ENCODE measurements at regions not wholly inside any gene's neighbourhood (a gene's known extent, or its start where the extent isn't known, plus 50 kb on each side); places are given as distances from the start of the nearest gene placed in this dataset.

DNA sequence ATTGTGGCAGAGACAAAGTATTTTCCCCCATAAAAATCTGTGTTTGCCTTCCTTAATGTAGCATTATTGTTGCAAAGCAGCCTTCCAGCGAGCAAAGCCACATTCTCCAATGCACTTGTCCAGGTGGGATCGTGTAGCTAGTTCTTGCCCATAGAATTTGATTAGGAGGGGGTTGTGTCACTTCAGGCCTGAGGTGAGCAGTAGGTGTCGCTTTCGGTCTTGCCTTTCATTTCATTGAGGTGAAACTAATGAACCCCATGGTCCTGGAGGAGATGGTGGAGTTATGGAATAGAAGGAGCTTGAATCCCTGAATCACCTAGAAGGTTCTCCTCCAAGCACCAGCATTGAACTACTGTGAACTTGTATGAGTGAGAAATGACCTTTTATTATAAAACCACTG lies 318.9 kb upstream of the PBX1 start:
- intact Hi-C loops (cut with micrococcal nuclease): loop anchor here (1.0 kb wide), 1 partner anchor 547 kb away; no protein-coding TSS in a partner anchor
- no peak for FAIRE-seq
- no peaks in the 10 kb centered on the region for H3K9me3 ChIP-seq (replicated peaks; ENCODE audit: control insufficient read depth, insufficient read depth, low read length)
- no peaks in the 10 kb centered on the region for H4K20me1 ChIP-seq (replicated peaks; ENCODE audit: control insufficient read depth, extremely low read depth, insufficient read depth, low read length)
- H2AFZ ChIP-seq (ENCODE audit: low read depth, low read length): no peak overlapping the region
- no peak for DNase-seq (ENCODE audit: low read depth, low spot score)
- no peak overlapping the region for H3K27ac ChIP-seq (ENCODE audit: insufficient read depth, low read depth, low read length)
- H3K36me3 ChIP-seq (ENCODE audit: control insufficient read depth in 2 of 2, extremely low read depth in 1 of 2, insufficient read depth in 2 of 2, low read length in 2 of 2): no peaks in the 10 kb centered on the region
- dilution Hi-C loops (cut with MboI; ENCODE audit: extremely low pct_ligation_motif_present, low sequenced_read_pairs): no loop called here
- no peaks in the 10 kb centered on the region for H3K79me2 ChIP-seq (ENCODE audit: control insufficient read depth, insufficient read depth, low read length)
- no peaks in the 10 kb centered on the region for H3K4me1 ChIP-seq (ENCODE audit: control insufficient read depth, extremely low read depth, insufficient read depth, low read length)
- no peaks in the 10 kb centered on the region for H3K9me1 ChIP-seq (replicated peaks; ENCODE audit: control insufficient read depth, extremely low read depth, insufficient read depth, low read length)
- H3K9ac ChIP-seq (replicated peaks; ENCODE audit: extremely low read depth, insufficient read depth, low read length): no peak overlapping the region
- POLR2A ChIA-PET: no interaction called here
- no peaks in the 10 kb centered on the region for H3K27me3 ChIP-seq (ENCODE audit: control insufficient read depth in 2 of 2, insufficient read depth in 2 of 2, low read length in 2 of 2)
- no TSS peak for BruUV-seq (replicated peaks)
- no peak overlapping the region for H3K4me3 ChIP-seq (replicated peaks in 1 of 3; ENCODE audit: insufficient read depth in 1 of 3, low read depth in 1 of 3, low read length in 3 of 3)
- CTCF ChIA-PET: no interaction called here
- TF ChIP-seq MYC (IDR thresholded peaks at IDR 0.05; ENCODE audit: low read depth, low read length): no peak
- TF ChIP-seq EZH2 (IDR thresholded peaks at IDR 0.05; ENCODE audit: borderline replicate concordance, low read depth, low read length, severe bottlenecking): no peak
- no peak for TF ChIP-seq FOS (IDR thresholded peaks at IDR 0.05; ENCODE audit: borderline replicate concordance, insufficient read depth, low read length)
- H3K4me2 ChIP-seq (ENCODE audit: insufficient read depth, low read length): no peak overlapping the region

- BruUV-seq (replicated peaks): no TSS peak
- Histone ChIP-seq H3K9ac (replicated peaks; ENCODE audit: extremely low read depth, insufficient read depth, low read length) (no peak overlapping the region), H3K79me2 (ENCODE audit: control insufficient read depth, insufficient read depth, low read length) (no peaks in the 10 kb centered on the region), H3K4me2 (ENCODE audit: insufficient read depth, low read length) (no peak overlapping the region), H3K9me1 (replicated peaks; ENCODE audit: control insufficient read depth, extremely low read depth, insufficient read depth, low read length) (no peaks in the 10 kb centered on the region), H3K36me3 (ENCODE audit: control insufficient read depth in 2 of 2, extremely low read depth in 1 of 2, insufficient read depth in 2 of 2, low read length in 2 of 2) (no peaks in the 10 kb centered on the region), H3K4me3 (replicated peaks in 1 of 3; ENCODE audit: insufficient read depth in 1 of 3, low read depth in 1 of 3, low read length in 3 of 3) (no peak overlapping the region), H3K27me3 (ENCODE audit: control insufficient read depth in 2 of 2, insufficient read depth in 2 of 2, low read length in 2 of 2) (no peaks in the 10 kb centered on the region), H2AFZ (ENCODE audit: low read depth, low read length) (no peak overlapping the region), H3K4me1 (ENCODE audit: control insufficient read depth, extremely low read depth, insufficient read depth, low read length) (no peaks in the 10 kb centered on the region), H3K27ac (ENCODE audit: insufficient read depth, low read depth, low read length) (no peak overlapping the region), H3K9me3 (replicated peaks; ENCODE audit: control insufficient read depth, insufficient read depth, low read length) (no peaks in the 10 kb centered on the region), H4K20me1 (replicated peaks; ENCODE audit: control insufficient read depth, extremely low read depth, insufficient read depth, low read length) (no peaks in the 10 kb centered on the region)
- FAIRE-seq (no peak), DNase-seq (ENCODE audit: low read depth, low spot score) (no peak)
- ChIA-PET POLR2A (no interaction called here), CTCF (no interaction called here)
- intact Hi-C loops (cut with micrococcal nuclease) (no loop called here), dilution Hi-C loops (cut with MboI; ENCODE audit: extremely low pct_ligation_motif_present, low sequenced_read_pairs) (no loop called here)
- TF ChIP-seq MYC (IDR thresholded peaks at IDR 0.05; ENCODE audit: low read depth, low read length) (no peak), CTCF (IDR thresholded peaks at IDR 0.05; ENCODE audit: extremely low read depth in 1 of 2, insufficient read depth in 1 of 2, low read depth in 1 of 2, low read length in 2 of 2) (no peak), POLR2A (IDR thresholded peaks at IDR 0.05; ENCODE audit: low read depth, low read length) (no peak), GATA2 (IDR thresholded peaks at IDR 0.05; ENCODE audit: insufficient read depth, insufficient read length, low read depth, low read length) (no peak), JUN (IDR thresholded peaks at IDR 0.05; ENCODE audit: borderline replicate concordance, insufficient read depth, insufficient read length, low read depth) (no peak), POLR2AphosphoS5 (IDR thresholded peaks at IDR 0.05; ENCODE audit: insufficient read depth, low read depth, low read length) (no peak), EZH2 (IDR thresholded peaks at IDR 0.05; ENCODE audit: borderline replicate concordance, low read depth, low read length, severe bottlenecking) (no peak), FOS (IDR thresholded peaks at IDR 0.05; ENCODE audit: borderline replicate concordance, insufficient read depth, low read length) (no peak)
- TF ChIP-seq, protein P1, sequence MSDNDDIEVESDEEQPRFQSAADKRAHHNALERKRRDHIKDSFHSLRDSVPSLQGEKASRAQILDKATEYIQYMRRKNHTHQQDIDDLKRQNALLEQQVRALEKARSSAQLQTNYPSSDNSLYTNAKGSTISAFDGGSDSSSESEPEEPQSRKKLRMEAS (IDR thresholded peaks at IDR 0.05; ENCODE audit: insufficient read depth, insufficient read length): no peak
Measured at GRCh38 chr1:164250365-164250764, 308.6 kb upstream of the PBX1 start.
